CD14-positive monocyte (primary cell): ENCODE measurements at regions not wholly inside any gene's neighbourhood (a gene's known extent, or its start where the extent isn't known, plus 50 kb on each side); places are given as distances from the start of the nearest gene placed in this dataset.

ENCODE experiments used
- DNase-seq, 3 donors: peaks; one replicate each; pipeline ENCODE4 v3.0.0-alpha.2; 2011 to 2022
- H2AFZ ChIP-seq: 2 replicates; pipeline ENCODE4 v1.6.0; 2012; ENCODE audit warnings: mild to moderate bottlenecking, low read depth, low read length, inconsistent platforms; ENCODE audit not compliant: insufficient read depth, poor library complexity, severe bottlenecking
- H3K27ac ChIP-seq, 2 donors: 1 replicate in 1 of 2; 2 replicates in 1 of 2; pipeline ENCODE4 v1.5.1; 2012 to 2013; ENCODE audit warnings: low read length in 2 of 2, control low read depth in 1 of 2, inconsistent platforms in 1 of 2, low read depth in 1 of 2, mild to moderate bottlenecking in 1 of 2
- H3K27me3 ChIP-seq, 2 donors: one replicate each; pipeline versions ENCODE4 v1.6.0 to v1.6.1; 2011 to 2013; ENCODE audit warnings: low read length in 2 of 2; ENCODE audit not compliant: control insufficient read depth in 2 of 2, insufficient read depth in 2 of 2
- H3K36me3 ChIP-seq, 2 donors: replicated peaks in 1 of 2; 1 replicate in 1 of 2; 2 replicates in 1 of 2; pipeline versions ENCODE4 v1.5.1 to v1.6.1; 2012 to 2013; ENCODE audit warnings: low read length in 2 of 2, control low read depth in 1 of 2, inconsistent platforms in 1 of 2, mild to moderate bottlenecking in 1 of 2; ENCODE audit not compliant: insufficient read depth in 2 of 2, control insufficient read depth in 1 of 2
- H3K4me1 ChIP-seq, 2 donors: 1 replicate in 1 of 2; 2 replicates in 1 of 2; pipeline versions ENCODE4 v1.5.1 to v1.6.1; 2012 to 2013; ENCODE audit warnings: low read length in 2 of 2, control low read depth in 1 of 2, inconsistent platforms in 1 of 2, mild to moderate bottlenecking in 1 of 2, moderate library complexity in 1 of 2; ENCODE audit not compliant: insufficient read depth in 2 of 2, control insufficient read depth in 1 of 2
- H3K4me2 ChIP-seq: replicated peaks from 2 replicates; pipeline ENCODE3; 2012; ENCODE audit warnings: low read length, moderate library complexity, mild to moderate bottlenecking; ENCODE audit not compliant: poor library complexity, severe bottlenecking; ENCODE audit errors: extremely low read depth
- H3K4me3 ChIP-seq, 3 experiments: fragments of 200-600 bp in 1 of 3; sonication (generic) in 1 of 3; replicated peaks in 1 of 3; 1 replicate in 2 of 3; 2 replicates in 1 of 3; pipeline ENCODE4 v1.5.1; 2011 to 2013; ENCODE audit warnings: low read length in 3 of 3, mild to moderate bottlenecking in 3 of 3, control low read depth in 2 of 3, low read depth in 2 of 3, inconsistent platforms in 1 of 3, moderate library complexity in 1 of 3
- H3K79me2 ChIP-seq: 2 replicates; pipeline ENCODE4 v1.6.0; 2012; ENCODE audit warnings: mild to moderate bottlenecking, control low read depth, inconsistent platforms, low read length, moderate library complexity; ENCODE audit not compliant: insufficient read depth
- H3K9ac ChIP-seq: 2 replicates; pipeline ENCODE4 v1.6.0; 2017; ENCODE audit warnings: low read length, mild to moderate bottlenecking; ENCODE audit not compliant: insufficient read depth, poor library complexity, severe bottlenecking
- H3K9me3 ChIP-seq, 2 donors: replicated peaks in 1 of 2; 1 replicate in 1 of 2; 2 replicates in 1 of 2; pipeline versions ENCODE4 v1.5.1 to v1.6.1; 2012 to 2013; ENCODE audit warnings: low read length in 2 of 2, control low read depth in 1 of 2; ENCODE audit not compliant: control insufficient read depth in 1 of 2, insufficient read depth in 1 of 2
- H4K20me1 ChIP-seq: 2 replicates; pipeline ENCODE4 v1.6.0; 2012; ENCODE audit warnings: mild to moderate bottlenecking, low read length, control low read depth, moderate library complexity; ENCODE audit not compliant: insufficient read depth
- H3K27ac Mint-ChIP-seq, 7 donors: one replicate each; pipeline ENCODE4 v1.8.0; 2020; ENCODE audit warnings: mild to moderate bottlenecking in 7 of 7, mixed read lengths in 7 of 7, moderate library complexity in 6 of 7, inconsistent platforms in 2 of 7
- H3K27me3 Mint-ChIP-seq, 3 donors: one replicate each; pipeline ENCODE4 v1.8.0; 2021 to 2022; ENCODE audit warnings: low read depth in 3 of 3, mild to moderate bottlenecking in 3 of 3, mixed read lengths in 3 of 3, moderate library complexity in 3 of 3, inconsistent platforms in 1 of 3
- H3K36me3 Mint-ChIP-seq, 2 donors: one replicate each; pipeline ENCODE4 v1.8.0; 2020; ENCODE audit warnings: mixed read lengths in 2 of 2, inconsistent platforms in 1 of 2, mild to moderate bottlenecking in 1 of 2
- H3K4me1 Mint-ChIP-seq: one replicate; pipeline ENCODE4 v1.8.0; 2020; ENCODE audit warnings: mild to moderate bottlenecking, mixed read lengths
- H3K4me3 Mint-ChIP-seq, 2 donors: one replicate each; pipeline ENCODE4 v1.8.0; 2020; ENCODE audit warnings: mild to moderate bottlenecking in 2 of 2, mixed read lengths in 2 of 2, moderate library complexity in 1 of 2
- H3K9me3 Mint-ChIP-seq, 7 donors: one replicate each; pipeline ENCODE4 v1.8.0; 2020 to 2022; ENCODE audit warnings: mixed read lengths in 7 of 7, mild to moderate bottlenecking in 6 of 7, moderate library complexity in 6 of 7, inconsistent platforms in 2 of 7
- CTCF ChIP-seq: fragments of 200-600 bp; IDR thresholded peaks from one replicate; pipeline ENCODE4 v1.8.0; 2022; ENCODE audit warnings: antibody characterized with exemption, mild to moderate bottlenecking
- WGBS: methylation state at CpG from one replicate; pipeline ENCODE4 v1.1.5; 2013; ENCODE audit warnings: missing lambda C conversion rate; ENCODE audit not compliant: insufficient coverage; 5-methylcytosine and 5-hydroxymethylcytosine counted together
- intact Hi-C, 2 donors: fragments of 100-400 bp; cut with micrococcal nuclease; formaldehyde crosslinking; loops; one replicate each; pipeline versions ENCODE4 v1.15.0 to v1.15.1; 2023

GRCh38 chr5:155353231-155353630 lies 339.7 kb downstream of the KIF4B start:
- Histone ChIP-seq H3K79me2 (no peaks in the 10 kb centered on the region), H4K20me1 (no peaks in the 10 kb centered on the region), H2AFZ (no peak overlapping the region), H3K9me3 (peaks cover 16 to 17% of the 10 kb centered on the region in 2 donors), H3K27ac (no peak overlapping the region), H3K36me3 (no peaks in the 10 kb centered on the region), H3K4me2 (no peak overlapping the region), H3K4me1 (no peaks in the 10 kb centered on the region), H3K9ac (no peak overlapping the region), H3K27me3 (no peaks in the 10 kb centered on the region), H3K4me3 (no peak overlapping the region)
- Mint-ChIP-seq H3K27me3 (peaks cover 0 to 2% (median 1%) of the 10 kb centered on the region in 3 donors), H3K4me3 (no peak overlapping the region), H3K36me3 (no peaks in the 10 kb centered on the region), H3K27ac (no peak overlapping the region), H3K9me3 (peaks cover 13 to 26% (median 16%) of the 10 kb centered on the region in 7 donors), H3K4me1 (no peaks in the 10 kb centered on the region)
- TF ChIP-seq CTCF, result no peak
- intact Hi-C loops, result no loop called here
- DNase-seq, result no peak

DNA sequence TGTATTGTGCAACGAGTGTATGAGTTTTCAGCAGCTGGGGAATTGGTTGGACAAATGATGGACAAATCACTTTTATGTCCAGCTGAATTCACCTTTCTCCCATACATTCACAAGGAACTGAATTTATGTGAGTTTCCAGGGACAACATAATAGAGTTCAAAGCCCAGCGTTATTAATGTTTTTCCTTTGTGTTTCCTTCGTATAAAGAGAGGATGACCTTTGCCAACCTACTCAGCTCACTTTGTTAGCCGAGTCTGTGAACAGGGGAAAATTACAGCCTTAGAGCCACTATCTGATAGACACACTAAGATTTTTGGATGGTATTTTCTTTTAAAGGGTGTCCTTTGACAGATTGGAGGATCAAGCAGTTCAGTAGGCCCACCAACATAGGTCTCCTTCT lies 352.5 kb downstream of the KIF4B start:
- Histone ChIP-seq H3K36me3 (no peaks in the 10 kb centered on the region), H3K9me3 (no peaks in the 10 kb centered on the region), H3K4me1 (no peaks in the 10 kb centered on the region), H3K27me3 (no peaks in the 10 kb centered on the region), H3K4me2 (no peak overlapping the region), H3K27ac (no peak overlapping the region), H2AFZ (no peak overlapping the region), H3K9ac (no peak overlapping the region), H3K79me2 (no peaks in the 10 kb centered on the region), H4K20me1 (no peaks in the 10 kb centered on the region), H3K4me3 (no peak overlapping the region)
- Mint-ChIP-seq H3K36me3 (no peaks in the 10 kb centered on the region), H3K4me1 (no peaks in the 10 kb centered on the region), H3K27ac (no peak overlapping the region), H3K9me3 (no peaks in the 10 kb centered on the region), H3K4me3 (no peak overlapping the region), H3K27me3 (peaks cover 0 to 2% (median 0%) of the 10 kb centered on the region in 3 donors)
- intact Hi-C loops, result no loop called here
- 100% methylated on average over 2 of the region's 4 CpGs for WGBS
- DNase-seq, result no peak
- no peak for TF ChIP-seq CTCF
